GM18858 (cell line): ENCODE measurements at regions not wholly inside any gene's neighbourhood (a gene's known extent, or its start where the extent isn't known, plus 50 kb on each side); places are given as distances from the start of the nearest gene placed in this dataset.

Source experiments
- ATAC-seq: cut with Tn5 transposase; IDR thresholded peaks from one replicate; pipeline ENCODE4 v1.9.1; 2021; ENCODE audit not compliant: unreplicated experiment

DNA sequence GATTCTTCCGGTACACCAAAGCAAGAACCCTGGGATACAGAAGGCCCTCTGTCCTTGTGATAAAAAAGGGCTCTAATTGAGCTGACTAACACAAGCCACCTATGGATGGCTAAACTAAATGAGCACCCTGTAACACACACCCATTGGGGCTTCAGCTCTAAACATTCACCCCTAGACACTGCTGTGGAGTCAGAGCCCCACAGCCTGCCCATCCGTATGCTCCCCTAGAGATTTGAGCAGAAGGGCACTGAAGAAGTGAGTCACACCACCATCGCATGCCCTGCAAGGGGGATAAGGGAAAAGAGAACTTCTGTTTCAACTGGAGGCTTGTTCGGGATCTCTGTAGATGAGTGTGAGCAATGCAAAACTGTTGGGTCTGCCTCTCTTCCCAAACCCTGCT is 545.2 kb downstream of the KCTD8 start:
- no peak for ATAC-seq

DNA sequence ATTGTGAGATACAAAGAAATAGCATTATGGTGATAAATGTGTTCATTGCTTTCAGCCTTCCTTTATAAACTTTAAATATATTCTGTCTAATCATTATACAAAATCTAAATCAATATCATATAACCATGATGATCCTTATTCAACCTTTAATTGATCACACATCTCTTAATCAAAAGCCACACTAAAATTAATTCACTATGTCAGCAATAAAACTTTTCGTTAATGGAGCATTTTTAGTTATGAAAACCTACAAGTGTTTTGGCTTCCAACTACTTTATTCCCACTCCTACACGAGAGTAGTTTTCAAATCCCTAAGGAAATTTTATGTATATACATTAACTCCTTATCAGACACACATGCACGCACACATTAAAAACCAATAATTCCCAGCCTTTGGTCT is 530.2 kb downstream of the KCTD8 start:
- ATAC-seq, result no peak

DNA sequence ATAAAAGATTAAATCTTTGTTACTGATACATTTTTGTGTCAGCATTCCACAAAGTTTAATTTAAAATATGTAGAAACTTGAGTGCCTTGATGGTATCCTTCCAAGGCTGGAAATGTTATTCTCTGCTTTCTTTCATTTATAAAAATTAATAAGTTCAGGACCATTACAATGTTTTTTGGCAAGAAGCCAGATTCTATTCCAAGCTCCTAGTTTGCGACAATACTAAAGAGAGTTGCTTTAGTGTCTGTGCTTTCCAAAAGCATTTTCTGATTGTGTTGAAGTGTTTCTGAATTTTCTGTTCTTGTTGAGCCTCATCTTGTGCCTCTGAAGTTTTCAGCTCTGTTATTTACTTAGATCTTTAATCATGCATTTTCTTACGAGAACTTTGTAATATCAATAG is 516.2 kb downstream of the KCTD8 start:
- no peak for ATAC-seq

DNA sequence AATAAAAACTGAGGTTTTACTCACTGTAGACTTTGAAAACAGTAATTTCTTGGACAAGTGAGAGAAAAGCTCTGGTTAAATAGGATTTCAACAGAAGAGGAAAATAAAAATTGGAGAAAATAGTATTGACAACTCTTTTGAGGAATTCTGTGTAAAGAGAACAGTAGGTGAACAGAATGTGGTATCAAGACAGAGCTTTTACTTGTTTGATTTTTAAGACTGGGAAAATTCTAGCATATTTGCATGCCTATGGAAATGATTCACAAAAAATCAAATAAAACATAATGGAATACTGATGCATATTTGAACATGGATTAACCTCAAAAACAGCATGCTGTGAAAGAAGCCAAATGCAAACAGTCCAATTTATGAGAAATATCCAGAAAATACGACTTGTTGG is 504.6 kb downstream of the KCTD8 start:
- no peak for ATAC-seq

DNA sequence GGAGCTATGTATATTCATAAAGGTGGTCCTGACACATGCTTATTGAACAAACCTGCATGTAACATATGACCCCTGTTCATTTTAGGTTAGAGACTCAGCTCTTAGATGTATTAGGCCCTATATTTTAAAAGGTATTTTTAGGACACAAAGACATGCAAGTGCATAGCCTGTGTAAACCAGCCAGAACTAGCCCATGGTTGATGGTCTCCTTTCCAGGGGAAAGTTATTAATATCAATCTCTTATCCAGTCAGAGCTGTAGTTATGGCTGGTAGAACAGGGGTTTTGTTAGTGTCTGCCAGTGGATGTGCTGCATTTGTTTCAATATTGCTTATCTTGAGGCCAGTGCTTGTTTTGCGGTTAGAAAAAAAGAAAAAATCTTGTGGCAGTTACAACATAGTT is 488.6 kb downstream of the KCTD8 start:
- ATAC-seq, result no peak

- no peak for ATAC-seq
Observed at GRCh38 chr4:43968011-43968410, 480.6 kb downstream of the KCTD8 start.

GRCh38 chr4:43983610-43984009 is 465.0 kb downstream of the KCTD8 start:
- no peak for ATAC-seq

GRCh38 chr4:43987331-43987944 is 461.2 kb downstream of the KCTD8 start:
- no peak for ATAC-seq

DNA sequence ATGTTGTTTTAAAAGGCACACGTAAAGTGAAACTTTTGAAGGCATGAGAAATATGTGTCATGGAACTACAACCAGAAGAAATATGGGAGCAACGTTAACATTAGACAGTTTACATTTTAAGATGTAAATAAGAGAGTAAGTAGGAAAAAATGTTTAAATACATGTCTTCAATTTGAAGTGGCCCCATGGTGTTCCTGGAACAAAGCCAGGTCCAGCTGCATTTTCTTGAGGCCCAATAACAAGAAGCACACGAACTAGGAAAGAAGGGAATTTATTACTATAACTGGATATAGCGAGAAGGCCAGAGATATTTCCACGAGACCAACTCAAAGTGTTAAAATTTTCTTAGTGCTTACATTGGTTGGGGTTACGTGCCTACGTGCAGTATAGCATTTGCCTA is 458.1 kb downstream of the KCTD8 start:
- no peak for ATAC-seq

DNA sequence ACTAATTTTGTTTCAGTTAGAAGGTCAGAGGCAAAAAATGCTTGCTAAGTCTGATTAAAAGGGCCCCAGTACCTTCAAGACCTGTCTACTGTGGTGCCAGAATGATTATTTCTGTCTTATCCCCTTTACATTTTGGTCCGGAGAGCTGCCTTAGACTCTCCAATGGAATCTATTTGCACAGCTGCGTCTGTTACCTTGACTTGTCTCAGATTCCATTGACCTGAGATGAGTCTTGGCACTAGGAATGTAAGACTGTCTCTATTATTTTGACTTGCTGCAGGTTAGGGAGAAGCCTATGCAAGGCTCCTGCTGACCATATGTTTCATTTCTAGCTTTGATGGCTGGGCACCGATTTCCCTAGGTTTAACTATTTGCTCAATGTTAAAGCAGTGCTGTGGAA is 457.6 kb downstream of the KCTD8 start:
- no peak for ATAC-seq

- no peak for ATAC-seq
Observed at GRCh38 chr4:43992552-43992951, 456.1 kb downstream of the KCTD8 start.

- no peak for ATAC-seq
Observed at GRCh38 chr4:43993196-43993902, 455.3 kb downstream of the KCTD8 start.

- no peak for ATAC-seq
Observed at GRCh38 chr4:43999669-44000068, 448.9 kb downstream of the KCTD8 start.

GRCh38 chr4:44002368-44002767 is 446.2 kb downstream of the KCTD8 start:
- ATAC-seq, result no peak

GRCh38 chr4:44016570-44017421 is 431.8 kb downstream of the KCTD8 start:
- ATAC-seq, result no peak

DNA sequence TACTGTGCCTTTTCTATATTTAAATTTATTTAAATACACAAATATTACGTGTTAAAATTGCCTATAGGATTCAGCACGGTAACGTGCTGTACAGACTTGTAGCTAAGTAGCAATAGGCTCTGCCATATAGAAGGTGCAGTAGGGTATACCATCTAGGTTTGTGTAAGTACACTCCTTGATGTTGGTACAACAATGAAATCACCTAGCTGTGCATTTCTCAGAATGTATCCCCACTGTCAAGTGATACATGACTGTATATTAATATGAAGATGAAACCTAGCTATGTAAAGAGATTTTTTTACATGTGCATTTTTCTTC is 431.2 kb downstream of the KCTD8 start:
- no peak for ATAC-seq

DNA sequence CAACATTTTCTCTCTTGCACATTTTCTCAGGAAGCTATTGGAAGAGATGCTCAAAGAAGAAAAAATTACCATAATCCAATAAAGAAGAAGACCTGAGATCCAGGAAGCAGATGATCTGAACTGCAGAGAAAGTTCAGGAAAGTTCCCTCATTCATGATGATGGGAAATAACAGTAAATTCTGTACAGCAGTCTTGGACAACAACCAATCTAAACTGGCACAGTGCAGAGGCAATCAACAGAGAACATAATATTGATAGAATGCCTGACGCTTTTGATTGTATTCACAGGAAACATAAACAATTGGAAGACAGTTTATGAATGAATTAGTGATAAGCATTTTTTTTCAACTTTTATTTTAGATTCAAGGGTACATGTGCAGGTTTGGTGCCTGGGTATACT is 428.9 kb downstream of the KCTD8 start:
- no peak for ATAC-seq

DNA sequence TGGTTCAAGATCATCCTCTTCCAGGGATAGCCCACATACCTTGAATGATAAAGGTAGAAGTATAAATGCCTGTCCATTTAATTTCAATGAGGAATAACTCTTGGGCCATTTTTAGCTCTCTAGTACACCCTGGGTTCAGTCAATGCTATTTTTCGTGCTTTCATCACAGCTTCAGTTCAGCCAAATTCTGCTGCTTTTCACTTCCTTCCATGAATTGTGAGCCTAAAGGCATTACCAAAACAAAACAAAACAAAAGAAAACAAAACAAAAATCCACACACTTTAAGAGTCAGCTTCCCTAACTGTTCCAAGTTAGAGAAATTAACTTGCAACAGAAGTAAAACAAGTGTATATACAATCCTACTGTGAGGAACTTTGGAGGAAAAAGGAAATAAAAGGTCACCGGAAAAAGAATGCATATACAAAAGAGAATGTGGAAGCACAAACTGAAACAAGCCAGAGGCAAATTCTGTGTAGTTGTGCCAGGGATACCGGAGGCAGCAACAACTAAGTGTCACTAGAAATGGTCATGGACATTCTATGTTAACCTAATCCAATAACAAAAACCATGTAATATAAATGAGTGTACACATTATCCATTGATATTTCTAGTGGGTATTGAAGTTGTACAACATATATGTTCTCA is 423.1 kb downstream of the KCTD8 start:
- ATAC-seq, result no peak

DNA sequence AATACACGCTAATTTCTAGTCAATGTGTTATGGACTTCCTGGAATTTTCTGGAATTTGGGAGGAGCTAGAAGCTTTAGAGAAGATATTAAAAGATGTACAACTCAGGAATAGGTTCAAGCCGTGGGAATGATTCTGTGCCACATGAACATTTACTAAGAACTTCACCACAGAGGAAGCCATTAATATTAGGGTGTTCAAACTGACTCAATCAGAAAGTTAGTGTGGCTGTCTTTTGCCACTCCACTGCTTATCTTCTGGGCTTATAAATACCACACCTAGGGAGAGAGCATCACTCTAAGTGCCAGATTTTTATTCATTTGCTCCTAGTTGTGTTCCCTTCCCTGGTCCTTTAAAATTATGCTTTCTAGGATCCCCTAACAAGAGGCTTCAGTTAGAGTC is 409.8 kb downstream of the KCTD8 start:
- no peak for ATAC-seq

DNA sequence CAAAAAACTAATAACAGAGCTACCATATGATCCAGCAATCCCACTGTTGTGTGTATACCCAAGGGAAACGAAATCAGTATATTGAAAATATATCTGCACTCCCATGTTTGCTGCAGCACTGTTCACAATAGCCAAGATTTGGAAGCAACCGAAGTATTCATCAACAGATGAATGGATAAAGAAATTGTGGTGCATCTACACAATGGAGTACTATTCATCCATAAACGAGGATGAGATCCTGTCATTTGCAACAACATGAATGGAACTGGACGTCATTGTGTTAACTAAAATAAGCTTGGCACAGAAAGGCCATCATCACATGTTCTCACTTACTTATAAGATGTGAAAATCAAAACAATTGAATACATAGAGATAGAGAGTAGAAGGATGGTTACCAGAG is 402.1 kb downstream of the KCTD8 start:
- no peak for ATAC-seq

- ATAC-seq, result no peak
Observed at GRCh38 chr4:44056721-44057151, 391.9 kb downstream of the KCTD8 start.

- ATAC-seq, result no peak
Observed at GRCh38 chr4:44070843-44071242, 377.8 kb downstream of the KCTD8 start.
